Adrenal gland (tissue), 5 donors: ENCODE measurements at regions not wholly inside any gene's neighbourhood (a gene's known extent, or its start where the extent isn't known, plus 50 kb on each side); places are given as distances from the start of the nearest gene placed in this dataset.

ENCODE experiments used
- CTCF ChIP-seq, 6 experiments: fragments of 450-650 bp in 4 of 6; fragments of 200-600 bp in 2 of 6; sonication (generic) in 1 of 6; IDR thresholded peaks; 1 replicate in 5 of 6; 2 replicates in 1 of 6; pipeline versions ENCODE4 v1.5.1 to v1.8.0; 2016 to 2021; ENCODE audit warnings: antibody characterized with exemption in 6 of 6, mild to moderate bottlenecking in 2 of 6, moderate library complexity in 1 of 6
- POLR2A ChIP-seq, 2 donors: fragments of 450-650 bp; IDR thresholded peaks; one replicate each; pipeline ENCODE4 v1.6.1; 2017; ENCODE audit warnings: antibody characterized with exemption in 2 of 2, mild to moderate bottlenecking in 2 of 2, moderate library complexity in 1 of 2
- donor health status: DM: no; HTN: no; CAD: no.

- TF ChIP-seq CTCF (IDR thresholded peaks at IDR 0.05) (no peak), POLR2A (IDR thresholded peaks at IDR 0.05) (no peak)
These were observed 173.9 kb upstream of the ARL4C start for GRCh38 chr2:234670806-234671205.
